ENCODE measurements at regions not wholly inside any gene's neighbourhood (a gene's known extent, or its start where the extent isn't known, plus 50 kb on each side); places are given as distances from the start of the nearest gene placed in this dataset.

GRCh38 chr20:60984666-60985065 is 267.4 kb upstream of the CDH4 start:
- no peak for TF ChIP-seq POLR2AphosphoS5 (IDR thresholded peaks at IDR 0.05; ENCODE audit: low read depth, low read length)
- no peak for TF ChIP-seq POLR2A (IDR thresholded peaks at IDR 0.05; ENCODE audit: low read depth, low read length)
- TF ChIP-seq TAF1 (IDR thresholded peaks at IDR 0.05; ENCODE audit: low read depth, low read length), result no peak
- TF ChIP-seq POU2F2 (IDR thresholded peaks at IDR 0.05; ENCODE audit: low read depth, low read length), result no peak
- no peak for TF ChIP-seq SPI1 (IDR thresholded peaks at IDR 0.05; ENCODE audit: low read depth, low read length)

Measured in GM12891 (cell line).